Activated naive CD4-positive, alpha-beta T cell treated with anti-CD3 and anti-CD28 coated beads, Interleukin-2, amount 50 U/mL, for 72 hours (primary cell): ENCODE measurements at regions not wholly inside any gene's neighbourhood (a gene's known extent, or its start where the extent isn't known, plus 50 kb on each side); places are given as distances from the start of the nearest gene placed in this dataset.

ENCODE experiments used
- ATAC-seq, 2 donors: fragments of 150-1000 bp; cut with Tn5 transposase; 2 replicates each; pipeline ENCODE4 v1.10.0; 2021; ENCODE audit warnings: mild to moderate bottlenecking in 2 of 2, moderate library complexity in 2 of 2
- DNase-seq, 2 donors: peaks; one replicate each; pipeline ENCODE4 v3.0.0; 2021 to 2022; ENCODE audit warnings: low spot score in 2 of 2
- H3K27ac Mint-ChIP-seq, 2 donors: one replicate each; pipeline ENCODE4 v1.8.0; 2022; ENCODE audit warnings: mild to moderate bottlenecking in 2 of 2, mixed read lengths in 2 of 2
- H3K36me3 Mint-ChIP-seq, 2 donors: one replicate each; pipeline ENCODE4 v1.8.0; 2022; ENCODE audit warnings: mixed read lengths in 2 of 2
- H3K9me3 Mint-ChIP-seq, 2 donors: one replicate each; pipeline ENCODE4 v1.8.0; 2022; ENCODE audit warnings: mixed read lengths in 2 of 2

GRCh38 chr9:107982745-107983144 lies 493.2 kb upstream of the KLF4 start:
- no peaks in the 10 kb centered on the region for H3K36me3 Mint-ChIP-seq
- peaks cover 0 to 9% of the 10 kb centered on the region in 2 donors for H3K9me3 Mint-ChIP-seq
- no peak overlapping the region for H3K27ac Mint-ChIP-seq
- no peak for DNase-seq
- ATAC-seq = no peak

- no peaks in the 10 kb centered on the region for H3K36me3 Mint-ChIP-seq
- no peak for ATAC-seq
- no peak overlapping the region for H3K27ac Mint-ChIP-seq
- H3K9me3 Mint-ChIP-seq = peaks cover 0 to 9% of the 10 kb centered on the region in 2 donors
- DNase-seq = no peak
Observed at GRCh38 chr9:107982001-107982400, 492.4 kb upstream of the KLF4 start.

GRCh38 chr9:107980984-107981383 lies 491.4 kb upstream of the KLF4 start:
- no peak for DNase-seq
- no peaks in the 10 kb centered on the region for H3K36me3 Mint-ChIP-seq
- no peak for ATAC-seq
- H3K9me3 Mint-ChIP-seq = peaks cover 6 to 7% of the 10 kb centered on the region in 2 donors
- no peak overlapping the region for H3K27ac Mint-ChIP-seq

- H3K36me3 Mint-ChIP-seq = no peaks in the 10 kb centered on the region
Observed at GRCh38 chr9:107976767-107977166, 487.2 kb upstream of the KLF4 start.

GRCh38 chr9:107975426-107976010 lies 485.9 kb upstream of the KLF4 start:
- DNase-seq (no peak), ATAC-seq (no peak)
- no peaks in the 10 kb centered on the region for H3K36me3 Mint-ChIP-seq

More at GRCh38 chr9:107976767-107977166, 487.2 kb upstream of the KLF4 start:
- ATAC-seq = no peak
- peaks cover 0 to 16% of the 10 kb centered on the region in 2 donors for H3K9me3 Mint-ChIP-seq
- no peak overlapping the region for H3K27ac Mint-ChIP-seq
- DNase-seq = no peak

GRCh38 chr9:107973451-107973850 lies 483.9 kb upstream of the KLF4 start:
- ATAC-seq (no peak), DNase-seq (no peak)
- H3K27ac Mint-ChIP-seq = no peak overlapping the region
- no peaks in the 10 kb centered on the region for H3K36me3 Mint-ChIP-seq
- peaks cover 4 to 16% of the 10 kb centered on the region in 2 donors for H3K9me3 Mint-ChIP-seq

More at GRCh38 chr9:107975426-107976010, 485.9 kb upstream of the KLF4 start:
- H3K9me3 Mint-ChIP-seq = peaks cover 0 to 16% of the 10 kb centered on the region in 2 donors
- no peak overlapping the region for H3K27ac Mint-ChIP-seq

- Mint-ChIP-seq H3K36me3 (no peaks in the 10 kb centered on the region), H3K27ac (no peak overlapping the region), H3K9me3 (peaks cover 4 to 20% of the 10 kb centered on the region in 2 donors)
- DNase-seq (no peak), ATAC-seq (no peak)
Observed at GRCh38 chr9:107972346-107972745, 482.8 kb upstream of the KLF4 start.

GRCh38 chr9:107971241-107971640 lies 481.7 kb upstream of the KLF4 start:
- Mint-ChIP-seq H3K36me3 (no peaks in the 10 kb centered on the region), H3K27ac (no peak overlapping the region), H3K9me3 (peaks cover 9 to 21% of the 10 kb centered on the region in 2 donors)
- DNase-seq (no peak), ATAC-seq (no peak)

- ATAC-seq (no peak), DNase-seq (no peak)
- H3K9me3 Mint-ChIP-seq = peaks cover 10 to 20% of the 10 kb centered on the region in 2 donors
- H3K27ac Mint-ChIP-seq = no peak overlapping the region
- no peaks in the 10 kb centered on the region for H3K36me3 Mint-ChIP-seq
Observed at GRCh38 chr9:107970726-107971125, 481.2 kb upstream of the KLF4 start.

- DNase-seq = no peak
- Mint-ChIP-seq H3K27ac (no peak overlapping the region), H3K36me3 (no peaks in the 10 kb centered on the region), H3K9me3 (peaks cover 10 to 14% of the 10 kb centered on the region in 2 donors)
- no peak for ATAC-seq
Observed at GRCh38 chr9:107969727-107970126, 480.2 kb upstream of the KLF4 start.

GRCh38 chr9:107969141-107969540 lies 479.6 kb upstream of the KLF4 start:
- DNase-seq (no peak), ATAC-seq (no peak)
- Mint-ChIP-seq H3K27ac (no peak overlapping the region), H3K36me3 (no peaks in the 10 kb centered on the region), H3K9me3 (peaks cover 10 to 14% of the 10 kb centered on the region in 2 donors)

GRCh38 chr9:107963246-107963645 lies 473.7 kb upstream of the KLF4 start:
- H3K27ac Mint-ChIP-seq = no peak overlapping the region
- no peaks in the 10 kb centered on the region for H3K36me3 Mint-ChIP-seq
- H3K9me3 Mint-ChIP-seq = peaks cover 17 to 24% of the 10 kb centered on the region in 2 donors
- DNase-seq = no peak
- ATAC-seq = no peak

- no peak for DNase-seq
- Mint-ChIP-seq H3K9me3 (peaks cover 10 to 14% of the 10 kb centered on the region in 2 donors), H3K36me3 (no peaks in the 10 kb centered on the region), H3K27ac (no peak overlapping the region)
- no peak for ATAC-seq
Observed at GRCh38 chr9:107960916-107961315, 471.3 kb upstream of the KLF4 start.

- H3K36me3 Mint-ChIP-seq = no peaks in the 10 kb centered on the region
- H3K27ac Mint-ChIP-seq = no peak overlapping the region
- H3K9me3 Mint-ChIP-seq = peaks cover 18% of the 10 kb centered on the region in 2 donors
- DNase-seq (no peak), ATAC-seq (no peak)
Observed at GRCh38 chr9:107954312-107954711, 464.7 kb upstream of the KLF4 start.

- Mint-ChIP-seq H3K9me3 (peaks cover 13 to 14% of the 10 kb centered on the region in 2 donors), H3K27ac (no peak overlapping the region), H3K36me3 (no peaks in the 10 kb centered on the region)
- no peak for DNase-seq
- ATAC-seq = no peak
Observed at GRCh38 chr9:107953556-107954125, 464.1 kb upstream of the KLF4 start.

- ATAC-seq (no peak), DNase-seq (no peak)
- Mint-ChIP-seq H3K27ac (no peak overlapping the region), H3K36me3 (no peaks in the 10 kb centered on the region), H3K9me3 (peaks cover 13 to 17% of the 10 kb centered on the region in 2 donors)
Observed at GRCh38 chr9:107952773-107953172, 463.2 kb upstream of the KLF4 start.

- no peak for DNase-seq
- no peak for ATAC-seq
- H3K27ac Mint-ChIP-seq = no peak overlapping the region
- H3K36me3 Mint-ChIP-seq = no peaks in the 10 kb centered on the region
- peaks cover 13 to 17% of the 10 kb centered on the region in 2 donors for H3K9me3 Mint-ChIP-seq
Observed at GRCh38 chr9:107951511-107951910, 461.9 kb upstream of the KLF4 start.

GRCh38 chr9:107949061-107949460 lies 459.5 kb upstream of the KLF4 start:
- no peaks in the 10 kb centered on the region for H3K36me3 Mint-ChIP-seq
- no peak for DNase-seq
- no peak for ATAC-seq

More at GRCh38 chr9:107949061-107949460, 459.5 kb upstream of the KLF4 start:
- Mint-ChIP-seq H3K27ac (no peak overlapping the region), H3K9me3 (peaks cover 15 to 17% of the 10 kb centered on the region in 2 donors)
